KMS-11 (cell line): ENCODE measurements at regions not wholly inside any gene's neighbourhood (a gene's known extent, or its start where the extent isn't known, plus 50 kb on each side); places are given as distances from the start of the nearest gene placed in this dataset.

ENCODE experiments used
- H2AFZ ChIP-seq: fragments of 200-600 bp; sonication (generic); 2 replicates; pipeline ENCODE4 v1.6.1; 2016; ENCODE audit warnings: antibody characterized with exemption, mixed run types, low read depth
- H3K27ac ChIP-seq: fragments of 200-600 bp; sonication (generic); 2 replicates; pipeline ENCODE4 v1.6.1; 2016; ENCODE audit warnings: mild to moderate bottlenecking, mixed run types
- H3K27me3 ChIP-seq: fragments of 200-600 bp; sonication (generic); 2 replicates; pipeline ENCODE4 v1.6.1; 2017; ENCODE audit warnings: mild to moderate bottlenecking, low read depth, mixed run types, moderate library complexity; ENCODE audit not compliant: insufficient read depth
- H3K36me3 ChIP-seq: fragments of 200-600 bp; sonication (generic); 2 replicates; pipeline ENCODE4 v1.6.1; 2017; ENCODE audit warnings: mild to moderate bottlenecking, mixed run types; ENCODE audit not compliant: insufficient read depth
- H3K4me1 ChIP-seq: fragments of 200-600 bp; sonication (generic); 2 replicates; pipeline ENCODE4 v1.6.1; 2016; ENCODE audit warnings: mild to moderate bottlenecking, low read depth, mixed run types; ENCODE audit not compliant: poor library complexity, severe bottlenecking
- H3K4me2 ChIP-seq: fragments of 200-600 bp; sonication (generic); 2 replicates; pipeline ENCODE4 v1.7.0; 2016; ENCODE audit warnings: mild to moderate bottlenecking, mixed run types
- H3K4me3 ChIP-seq: fragments of 200-600 bp; sonication (generic); IDR thresholded peaks from 2 replicates; pipeline ENCODE4 v1.6.1; 2017; ENCODE audit warnings: low read depth, low read length, mixed read lengths; ENCODE audit not compliant: insufficient read depth
- H3K79me2 ChIP-seq: fragments of 200-600 bp; sonication (generic); 2 replicates; pipeline ENCODE4 v1.6.1; 2016; ENCODE audit warnings: low read depth, mixed run types; ENCODE audit not compliant: insufficient read depth
- H3K9ac ChIP-seq: fragments of 200-600 bp; sonication (generic); 2 replicates; pipeline ENCODE4 v1.6.1; 2016; ENCODE audit warnings: mild to moderate bottlenecking, mixed run types
- H4K20me1 ChIP-seq: fragments of 200-600 bp; sonication (generic); 2 replicates; pipeline ENCODE4 v1.6.1; 2016; ENCODE audit warnings: mild to moderate bottlenecking, mixed run types; ENCODE audit not compliant: insufficient read depth
- TF ChIP-seq, protein P1 (sequence below): fragments of 200-600 bp; sonication (generic); conservative IDR thresholded peaks from 2 replicates; pipeline ENCODE4 v1.6.1; 2017; ENCODE audit warnings: low read depth, mild to moderate bottlenecking, antibody characterized with exemption, low read length, moderate library complexity, mixed read lengths

DNA sequence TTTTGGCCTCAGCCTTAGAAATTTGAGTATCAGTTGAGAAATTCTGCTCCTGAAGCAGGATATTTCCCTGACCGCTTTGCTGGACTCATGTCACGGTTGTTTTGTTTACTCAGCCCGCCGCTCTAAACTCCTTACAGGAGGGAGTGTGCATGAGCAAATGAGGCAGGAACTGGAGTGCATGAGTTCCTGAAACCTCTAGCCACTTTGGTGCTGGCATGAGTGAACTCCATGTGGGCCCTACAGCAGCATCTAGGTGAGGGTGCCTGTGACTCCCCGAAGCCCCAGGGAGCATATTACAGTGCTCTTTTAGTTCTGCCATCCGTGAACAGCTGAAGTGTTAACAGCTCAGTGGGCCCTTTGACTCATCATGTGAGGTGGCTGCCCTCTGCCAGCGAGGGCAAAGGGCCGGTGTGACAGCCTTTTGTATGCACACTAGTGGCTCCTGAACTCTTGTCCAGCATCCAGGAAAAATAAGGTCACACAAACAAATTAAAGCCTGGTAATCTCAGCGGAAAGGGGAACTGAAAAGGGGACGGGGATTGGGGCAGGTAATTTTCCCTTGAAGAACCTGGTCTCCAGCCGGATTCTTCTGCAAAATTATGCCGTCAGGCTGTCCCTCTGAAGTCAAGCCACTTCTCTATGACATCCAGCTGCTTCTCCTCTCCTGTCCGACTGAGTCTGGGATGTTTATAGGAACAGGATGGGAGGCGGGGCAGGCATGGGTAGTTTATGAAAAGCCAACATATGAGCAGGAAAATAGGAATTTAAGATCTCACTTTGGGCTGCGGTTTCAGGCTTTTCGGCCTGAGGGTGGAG is 1668.7 kb downstream of the SUCLG1 start:
- Histone ChIP-seq H4K20me1 (no peaks in the 10 kb centered on the region), H3K9ac (no peak overlapping the region), H3K4me2 (no peak overlapping the region), H3K79me2 (no peaks in the 10 kb centered on the region), H2AFZ (no peak overlapping the region), H3K27me3 (no peaks in the 10 kb centered on the region), H3K4me1 (no peaks in the 10 kb centered on the region), H3K4me3 (no peak overlapping the region), H3K27ac (no peak overlapping the region), H3K36me3 (no peaks in the 10 kb centered on the region)
- TF ChIP-seq, protein P1, sequence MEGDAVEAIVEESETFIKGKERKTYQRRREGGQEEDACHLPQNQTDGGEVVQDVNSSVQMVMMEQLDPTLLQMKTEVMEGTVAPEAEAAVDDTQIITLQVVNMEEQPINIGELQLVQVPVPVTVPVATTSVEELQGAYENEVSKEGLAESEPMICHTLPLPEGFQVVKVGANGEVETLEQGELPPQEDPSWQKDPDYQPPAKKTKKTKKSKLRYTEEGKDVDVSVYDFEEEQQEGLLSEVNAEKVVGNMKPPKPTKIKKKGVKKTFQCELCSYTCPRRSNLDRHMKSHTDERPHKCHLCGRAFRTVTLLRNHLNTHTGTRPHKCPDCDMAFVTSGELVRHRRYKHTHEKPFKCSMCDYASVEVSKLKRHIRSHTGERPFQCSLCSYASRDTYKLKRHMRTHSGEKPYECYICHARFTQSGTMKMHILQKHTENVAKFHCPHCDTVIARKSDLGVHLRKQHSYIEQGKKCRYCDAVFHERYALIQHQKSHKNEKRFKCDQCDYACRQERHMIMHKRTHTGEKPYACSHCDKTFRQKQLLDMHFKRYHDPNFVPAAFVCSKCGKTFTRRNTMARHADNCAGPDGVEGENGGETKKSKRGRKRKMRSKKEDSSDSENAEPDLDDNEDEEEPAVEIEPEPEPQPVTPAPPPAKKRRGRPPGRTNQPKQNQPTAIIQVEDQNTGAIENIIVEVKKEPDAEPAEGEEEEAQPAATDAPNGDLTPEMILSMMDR = no peak

DNA sequence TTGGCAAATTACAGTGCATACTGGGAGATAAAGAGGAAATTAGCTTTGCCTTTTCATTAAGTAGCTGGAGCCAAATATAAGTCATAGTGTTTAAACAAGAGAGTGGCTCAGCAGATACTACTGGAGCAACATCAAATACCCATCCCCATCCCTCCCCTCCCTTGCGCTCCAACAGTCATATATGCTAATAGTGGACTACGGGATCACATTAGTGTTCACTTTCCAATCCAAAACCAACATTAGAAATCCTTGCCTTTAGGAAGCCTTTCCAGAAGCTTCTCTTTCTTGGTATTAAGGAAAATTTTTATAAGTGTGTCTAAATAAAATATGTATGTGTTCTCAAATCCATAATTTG is 1669.3 kb downstream of the SUCLG1 start:
- Histone ChIP-seq H4K20me1 (no peaks in the 10 kb centered on the region), H3K79me2 (no peaks in the 10 kb centered on the region), H3K4me2 (no peak overlapping the region), H3K36me3 (no peaks in the 10 kb centered on the region), H3K4me1 (no peaks in the 10 kb centered on the region), H3K27ac (no peak overlapping the region), H2AFZ (no peak overlapping the region), H3K4me3 (no peak overlapping the region), H3K27me3 (no peaks in the 10 kb centered on the region), H3K9ac (no peak overlapping the region)
- TF ChIP-seq, protein P1 = no peak

GRCh38 chr2:82781176-82781915 is 1677.7 kb downstream of the SUCLG1 start:
- Histone ChIP-seq H3K27ac (no peak overlapping the region), H2AFZ (no peak overlapping the region), H3K36me3 (no peaks in the 10 kb centered on the region), H4K20me1 (no peaks in the 10 kb centered on the region), H3K79me2 (no peaks in the 10 kb centered on the region), H3K9ac (no peak overlapping the region), H3K4me1 (no peaks in the 10 kb centered on the region), H3K4me3 (no peak overlapping the region), H3K27me3 (no peaks in the 10 kb centered on the region), H3K4me2 (no peak overlapping the region)
- TF ChIP-seq, protein P1 = no peak

GRCh38 chr2:82780050-82780449 is 1679.0 kb downstream of the SUCLG1 start:
- Histone ChIP-seq H3K79me2 (no peaks in the 10 kb centered on the region), H3K27me3 (no peaks in the 10 kb centered on the region), H3K4me1 (no peaks in the 10 kb centered on the region), H2AFZ (no peak overlapping the region), H3K4me2 (no peak overlapping the region), H3K9ac (no peak overlapping the region), H3K27ac (no peak overlapping the region), H4K20me1 (no peaks in the 10 kb centered on the region), H3K36me3 (no peaks in the 10 kb centered on the region), H3K4me3 (no peak overlapping the region)
- TF ChIP-seq, protein P1 = no peak
